ENCODE measurements at regions not wholly inside any gene's neighbourhood (a gene's known extent, or its start where the extent isn't known, plus 50 kb on each side); places are given as distances from the start of the nearest gene placed in this dataset.
A peak's percentile ranks its signal among the peaks of the same experiment; 100 is the strongest.

- H3K36me3 ChIP-seq (ENCODE audit: control insufficient read depth, insufficient read depth, low read length), result no peaks in the 10 kb centered on the region
- H3K4me3 ChIP-seq (ENCODE audit: low read depth, low read length), result no peak overlapping the region
- FAIRE-seq, result no peak
- no peak for DNase-seq (ENCODE audit: low read depth)
- TF ChIP-seq CTCF (IDR thresholded peaks at IDR 0.05; ENCODE audit: insufficient read depth, low read length, severe bottlenecking), result no peak
- no peaks in the 10 kb centered on the region for H3K27me3 ChIP-seq (ENCODE audit: control insufficient read depth, insufficient read depth, low read length)
These were observed 787.2 kb downstream of the ADCYAP1 start for GRCh38 chr18:1691863-1692262.

GRCh38 chr18:1708006-1708405 is 803.3 kb downstream of the ADCYAP1 start:
- DNase-seq (ENCODE audit: low read depth) (peak; percentile 53), FAIRE-seq (no peak)
- H3K36me3 ChIP-seq (ENCODE audit: control insufficient read depth, insufficient read depth, low read length), result no peaks in the 10 kb centered on the region
- no peak for TF ChIP-seq CTCF (IDR thresholded peaks at IDR 0.05; ENCODE audit: insufficient read depth, low read length, severe bottlenecking)
- no peaks in the 10 kb centered on the region for H3K27me3 ChIP-seq (ENCODE audit: control insufficient read depth, insufficient read depth, low read length)
- no peak overlapping the region for H3K4me3 ChIP-seq (ENCODE audit: low read depth, low read length)

- Histone ChIP-seq H3K27me3 (ENCODE audit: control insufficient read depth, insufficient read depth, low read length) (no peaks in the 10 kb centered on the region), H3K36me3 (ENCODE audit: control insufficient read depth, insufficient read depth, low read length) (no peaks in the 10 kb centered on the region), H3K4me3 (ENCODE audit: low read depth, low read length) (no peak overlapping the region)
- DNase-seq (ENCODE audit: low read depth) (no peak), FAIRE-seq (no peak)
- no peak for TF ChIP-seq CTCF (IDR thresholded peaks at IDR 0.05; ENCODE audit: insufficient read depth, low read length, severe bottlenecking)
These were observed 805.4 kb downstream of the ADCYAP1 start for GRCh38 chr18:1710114-1710513.

- Histone ChIP-seq H3K36me3 (ENCODE audit: control insufficient read depth, insufficient read depth, low read length) (no peaks in the 10 kb centered on the region), H3K27me3 (ENCODE audit: control insufficient read depth, insufficient read depth, low read length) (no peaks in the 10 kb centered on the region), H3K4me3 (ENCODE audit: low read depth, low read length) (no peak overlapping the region)
- no peak for DNase-seq (ENCODE audit: low read depth)
- no peak for FAIRE-seq
- TF ChIP-seq CTCF (IDR thresholded peaks at IDR 0.05; ENCODE audit: insufficient read depth, low read length, severe bottlenecking), result no peak
These were observed 827.5 kb downstream of the ADCYAP1 start for GRCh38 chr18:1732143-1732542.

GRCh38 chr18:1746131-1746530 is 825.2 kb downstream of the METTL4 start:
- no peak overlapping the region for H3K4me3 ChIP-seq (ENCODE audit: low read depth, low read length)
- FAIRE-seq (no peak), DNase-seq (ENCODE audit: low read depth) (no peak)
- TF ChIP-seq CTCF (IDR thresholded peaks at IDR 0.05; ENCODE audit: insufficient read depth, low read length, severe bottlenecking), result no peak
- no peaks in the 10 kb centered on the region for H3K36me3 ChIP-seq (ENCODE audit: control insufficient read depth, insufficient read depth, low read length)
- H3K27me3 ChIP-seq (ENCODE audit: control insufficient read depth, insufficient read depth, low read length), result no peaks in the 10 kb centered on the region

GRCh38 chr18:1751249-1751648 is 820.1 kb downstream of the METTL4 start:
- Histone ChIP-seq H3K27me3 (ENCODE audit: control insufficient read depth, insufficient read depth, low read length) (no peaks in the 10 kb centered on the region), H3K4me3 (ENCODE audit: low read depth, low read length) (no peak overlapping the region), H3K36me3 (ENCODE audit: control insufficient read depth, insufficient read depth, low read length) (no peaks in the 10 kb centered on the region)
- FAIRE-seq (no peak), DNase-seq (ENCODE audit: low read depth) (no peak)
- no peak for TF ChIP-seq CTCF (IDR thresholded peaks at IDR 0.05; ENCODE audit: insufficient read depth, low read length, severe bottlenecking)

Measured in bronchial epithelial cell (primary cell).